DMS114 treated with DMSO at 0.1 percent for 48 hours (cell line): ENCODE measurements at regions not wholly inside any gene's neighbourhood (a gene's known extent, or its start where the extent isn't known, plus 50 kb on each side); places are given as distances from the start of the nearest gene placed in this dataset.

Experiments used
- DNase-seq: peaks from one replicate; lab custom pipeline; 2025; ENCODE audit not compliant: unreplicated experiment; lab: John Stamatoyannopoulos, UW

DNA sequence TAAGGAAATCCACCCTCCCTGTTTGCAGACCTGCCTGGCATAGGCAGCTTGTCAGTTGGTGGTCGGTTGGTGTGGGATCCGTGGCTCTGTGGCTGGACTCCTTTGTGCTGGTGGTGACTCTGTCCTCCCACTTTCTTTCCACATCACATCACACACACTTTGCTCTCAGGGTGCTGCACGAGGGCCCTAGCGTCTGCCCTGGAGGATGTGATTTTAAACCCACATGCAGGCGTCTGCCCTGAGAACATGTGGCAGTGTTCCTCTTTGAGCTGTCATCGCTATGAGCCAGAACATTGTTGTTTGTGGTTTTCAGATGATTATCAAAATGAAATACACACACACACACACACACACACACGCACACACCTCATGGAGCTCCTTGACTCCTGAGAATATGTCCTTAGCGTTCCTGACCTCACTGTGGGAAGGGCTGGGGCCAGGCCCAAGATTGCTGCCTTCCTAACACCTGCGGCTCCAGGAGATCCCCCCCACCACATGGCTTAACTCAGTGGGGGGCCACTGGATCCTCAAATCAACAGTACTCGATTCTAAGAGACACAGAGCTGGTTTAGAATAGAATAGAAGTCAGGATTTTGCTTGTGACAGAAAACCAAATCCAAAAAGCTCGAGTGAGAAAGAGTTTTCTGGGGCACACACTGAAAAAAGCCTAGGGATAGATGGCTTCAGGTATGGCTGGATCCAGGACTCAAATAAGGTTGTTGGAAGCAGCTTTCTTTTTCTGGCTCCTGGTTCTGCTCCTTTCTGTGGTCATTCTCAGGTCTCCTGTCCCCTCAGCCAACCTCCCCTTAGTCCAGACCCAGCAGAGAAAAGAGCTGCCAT is 54.8 kb downstream of the RTP5 start:
- DNase-seq: no peak

DNA sequence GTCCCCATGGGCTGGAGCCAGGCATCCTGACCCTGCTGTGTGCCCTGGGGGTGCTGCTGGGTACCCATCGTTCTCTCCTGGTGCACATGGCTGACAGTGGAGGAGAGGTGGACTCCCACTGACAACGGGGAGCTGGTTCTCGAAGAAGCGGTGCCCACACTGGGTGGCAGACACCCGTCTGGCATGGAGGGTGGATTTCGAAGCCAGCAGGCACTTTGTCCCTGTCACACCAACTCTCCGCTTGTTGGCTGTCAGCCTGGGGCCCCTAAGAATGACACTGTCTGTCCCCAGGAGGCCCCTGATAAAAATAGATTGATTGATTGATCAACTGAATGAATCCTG is 55.4 kb downstream of the RTP5 start:
- no peak for DNase-seq

DNA sequence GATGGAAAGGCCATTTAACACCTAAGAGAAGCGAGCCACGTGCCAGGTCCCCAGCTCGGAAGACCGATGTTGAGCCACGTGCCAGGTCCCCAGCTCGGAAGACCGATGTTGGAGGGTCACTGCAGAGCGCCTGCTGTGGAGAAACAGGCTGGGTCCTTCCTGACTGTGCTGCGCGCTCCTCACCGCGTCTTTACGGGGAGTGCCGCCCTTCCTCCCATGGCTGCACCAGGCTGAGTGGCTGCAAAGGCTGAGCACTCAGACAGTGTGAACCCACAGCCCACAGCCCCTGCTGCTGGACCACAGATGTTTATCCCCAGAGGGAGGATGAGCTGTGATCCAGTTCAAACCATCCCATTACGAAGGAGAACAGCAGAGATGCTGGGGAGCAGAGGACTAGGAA is 55.7 kb downstream of the RTP5 start:
- no peak for DNase-seq

DNA sequence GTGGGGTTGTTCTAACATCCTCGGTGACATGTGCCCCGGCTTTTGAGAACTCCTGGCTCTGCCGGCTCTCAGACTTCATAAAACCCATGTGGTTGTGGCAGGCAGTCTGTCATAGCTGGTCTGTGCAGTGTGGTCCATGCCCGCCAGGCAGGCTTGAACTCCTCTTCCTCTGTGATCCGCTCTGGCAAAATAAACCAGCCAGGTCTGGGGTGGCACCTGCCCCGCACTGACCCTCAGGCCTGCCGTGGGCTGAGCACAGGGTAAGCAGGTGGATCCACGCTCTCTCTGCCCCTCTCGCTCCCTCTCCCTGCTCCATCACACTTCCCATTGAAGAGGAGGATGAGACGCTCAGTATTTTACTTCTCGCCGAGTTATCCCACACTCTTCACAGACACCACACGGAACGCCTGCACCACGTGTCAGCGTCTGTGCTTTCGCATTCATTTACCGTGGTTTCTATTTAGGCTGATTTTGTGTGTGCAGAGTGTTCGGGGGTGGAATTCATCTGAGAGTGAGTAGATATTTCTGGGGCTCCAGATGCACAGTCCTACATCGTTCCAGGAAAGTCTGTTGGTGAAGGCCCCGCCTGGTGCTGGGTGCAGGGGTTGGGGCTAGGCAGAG is 56.4 kb downstream of the RTP5 start:
- no peak for DNase-seq

DNA sequence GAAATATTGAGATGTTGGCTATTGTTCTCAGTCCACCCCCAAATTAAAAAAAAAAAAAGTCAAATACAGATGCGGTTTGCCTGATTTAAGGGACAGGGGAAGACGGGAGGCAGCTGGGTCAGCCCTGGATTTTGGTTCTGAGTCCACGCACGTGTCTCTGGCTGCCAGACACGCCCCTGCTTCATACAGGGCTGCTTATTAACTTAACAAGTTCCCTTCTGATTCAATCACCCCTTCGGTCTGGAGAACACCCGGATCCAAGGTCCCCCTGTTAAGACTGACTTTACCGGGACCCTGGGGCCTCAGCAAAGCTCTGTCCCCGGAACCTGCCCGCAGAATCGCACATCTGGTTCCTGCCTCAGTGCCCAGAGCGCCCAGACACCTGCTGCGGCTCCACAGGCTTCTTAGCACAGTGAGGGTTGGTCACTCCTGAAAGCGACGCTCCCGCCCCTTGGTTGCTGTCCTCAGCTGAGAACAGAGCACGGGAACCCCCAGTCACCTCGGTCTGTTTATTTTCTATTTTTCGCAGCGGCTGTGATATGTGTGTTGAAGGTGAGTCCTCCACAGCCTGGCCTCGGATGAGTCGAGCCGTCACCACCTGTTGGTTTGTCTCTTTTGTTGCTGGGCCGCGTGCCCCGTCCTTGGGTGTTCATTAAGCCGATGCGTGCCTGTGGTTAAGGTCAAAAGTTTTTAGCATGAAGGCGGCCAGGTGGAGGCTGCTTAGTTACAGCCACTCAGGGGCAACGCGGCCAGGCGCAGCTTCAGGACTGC is 57.2 kb downstream of the RTP5 start:
- DNase-seq: no peak

DNA sequence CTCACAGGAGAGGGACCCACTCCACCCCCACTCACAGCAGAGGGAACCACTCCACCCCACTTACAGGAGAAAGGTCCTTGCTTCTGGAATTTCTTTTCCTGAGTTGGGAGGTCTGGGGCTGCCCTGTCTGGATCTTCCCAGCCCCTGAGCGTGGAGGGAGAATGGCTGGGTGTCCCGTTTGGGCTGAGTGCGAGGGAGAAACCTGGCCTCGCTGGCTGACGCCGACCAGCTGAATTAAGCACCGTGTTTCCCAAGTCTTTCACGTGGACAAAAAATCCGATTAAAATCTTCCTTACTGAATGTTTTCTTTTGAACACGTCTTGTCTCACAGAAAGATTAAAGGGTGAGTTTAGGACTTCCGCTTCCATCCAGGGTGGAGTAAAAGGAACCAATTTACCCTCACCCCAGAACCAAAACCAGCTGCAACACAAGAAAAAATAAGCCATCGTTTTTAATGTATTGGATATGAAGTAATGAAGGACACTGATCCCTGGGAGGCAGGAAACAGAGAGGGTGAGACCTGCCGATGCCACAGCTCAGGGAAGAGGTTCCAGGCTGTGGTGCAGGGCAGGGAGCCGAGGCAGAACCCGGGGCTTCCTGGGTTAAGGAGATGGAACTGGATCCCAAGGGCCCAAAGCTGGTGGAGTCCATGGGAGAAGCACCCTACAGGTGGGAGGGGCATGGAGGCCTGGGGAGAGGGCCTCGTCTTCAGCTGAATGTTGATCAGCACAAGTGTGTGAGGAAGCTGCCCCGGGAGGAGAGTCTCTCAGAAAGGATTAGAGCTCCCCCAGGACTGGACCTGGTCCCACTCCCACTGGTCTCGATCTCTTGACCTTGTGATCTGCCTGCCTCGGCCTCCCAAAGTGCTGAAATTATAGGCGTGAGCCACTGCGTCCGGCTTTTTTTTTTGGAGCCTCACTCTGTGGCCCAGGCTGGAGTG is 60.3 kb downstream of the RTP5 start:
- DNase-seq: no peak

DNA sequence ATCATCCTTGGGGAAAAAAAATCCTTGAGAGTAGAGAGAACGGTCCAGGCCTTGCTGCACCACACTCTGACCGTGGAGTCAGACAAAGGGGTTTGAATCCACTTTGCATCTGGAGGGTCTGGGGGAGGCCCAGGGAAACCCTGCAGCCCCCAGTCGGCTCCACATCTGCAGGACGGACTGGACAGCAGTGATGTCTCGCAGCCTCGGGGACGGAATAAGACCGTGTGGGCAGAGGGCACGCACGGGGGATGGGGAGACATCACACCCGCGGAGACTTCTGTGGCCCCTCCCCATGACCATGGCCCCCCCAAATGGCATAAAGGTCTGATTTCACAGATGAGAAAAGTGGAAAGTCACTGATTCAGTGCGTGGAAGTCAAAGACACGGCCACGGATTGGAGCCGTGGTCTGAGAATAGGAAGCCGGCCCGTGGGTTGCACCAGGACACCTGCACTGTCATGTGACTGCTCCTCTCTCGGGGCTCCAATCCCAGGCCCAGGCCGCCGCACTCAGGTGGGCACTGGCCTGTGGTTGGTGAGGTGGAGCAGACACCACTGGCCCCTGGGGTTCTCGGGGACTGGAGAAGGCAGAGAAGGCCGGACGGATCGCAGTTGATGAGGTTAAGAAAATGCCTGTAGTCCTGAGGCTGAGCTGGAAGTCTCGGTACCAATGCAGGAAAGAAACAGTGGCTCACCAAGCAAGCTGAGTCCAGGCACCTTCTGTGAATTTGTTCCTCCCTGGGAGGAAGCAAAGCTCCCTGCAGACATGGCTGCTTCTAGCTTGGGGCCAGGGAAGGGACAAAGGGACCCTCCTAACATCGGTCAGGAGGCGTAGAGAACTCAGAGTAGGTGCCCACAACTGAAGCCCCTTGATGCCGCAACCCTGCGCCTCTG is 61.8 kb downstream of the RTP5 start:
- DNase-seq: no peak

DNA sequence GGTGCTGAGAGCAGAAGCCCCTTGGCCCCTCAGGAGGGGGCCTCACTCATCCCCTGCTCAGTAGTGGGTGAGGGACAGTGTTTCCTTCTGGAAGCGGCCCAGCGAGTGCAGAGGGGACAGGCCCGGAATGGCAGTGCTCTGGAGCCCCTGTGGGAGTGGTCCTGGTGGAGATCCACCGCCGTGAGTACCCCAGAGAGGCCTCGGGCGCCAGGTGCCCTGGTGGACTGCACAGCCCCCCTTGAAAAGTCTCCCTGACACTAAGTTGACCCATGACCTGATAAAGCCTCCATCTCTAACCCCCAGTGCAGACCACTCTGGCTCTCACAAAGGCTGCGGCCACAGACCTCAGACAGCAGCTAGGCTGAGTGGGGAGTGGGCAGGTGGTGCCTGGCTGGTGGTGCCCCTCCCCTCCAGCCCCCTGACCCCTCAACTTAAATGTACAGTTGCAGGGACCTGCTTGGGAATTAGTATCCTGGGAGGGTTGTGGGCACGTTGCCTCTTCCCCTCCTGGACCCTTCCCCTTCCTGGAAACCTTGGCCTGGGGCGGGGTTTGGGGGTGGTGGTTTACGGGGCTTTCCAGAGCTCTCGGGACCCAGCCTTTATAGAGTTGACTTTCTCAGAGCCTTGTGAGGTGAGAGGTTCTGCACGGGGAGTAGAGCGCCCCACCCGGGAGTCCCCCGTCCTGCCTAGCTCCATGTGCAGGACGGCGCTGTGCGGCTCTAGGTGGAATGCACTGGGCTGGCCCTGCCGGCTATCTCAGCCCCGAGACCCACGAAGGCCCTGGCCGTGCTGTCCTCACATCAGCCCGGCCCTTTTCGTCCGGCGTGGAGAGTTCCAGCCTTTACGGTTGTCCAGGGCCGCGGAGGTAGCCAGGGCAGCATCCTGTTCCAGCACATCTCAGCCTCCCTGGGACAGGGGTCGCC is 62.7 kb downstream of the RTP5 start:
- DNase-seq: no peak

DNA sequence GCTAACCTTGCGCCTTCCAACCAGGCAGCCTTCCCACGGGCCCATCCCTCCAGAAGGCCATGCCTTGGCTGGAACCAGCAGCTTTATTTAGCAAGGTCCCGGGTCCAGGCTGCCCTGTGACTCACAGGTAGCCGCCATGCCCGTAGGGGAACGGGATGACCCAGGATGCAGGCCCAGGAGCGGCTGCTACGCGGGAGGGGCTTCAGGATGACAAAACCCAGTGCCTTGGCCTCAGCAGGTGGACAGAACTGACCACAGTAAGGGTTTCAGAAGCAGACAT is 63.3 kb downstream of the RTP5 start:
- DNase-seq: no peak

DNA sequence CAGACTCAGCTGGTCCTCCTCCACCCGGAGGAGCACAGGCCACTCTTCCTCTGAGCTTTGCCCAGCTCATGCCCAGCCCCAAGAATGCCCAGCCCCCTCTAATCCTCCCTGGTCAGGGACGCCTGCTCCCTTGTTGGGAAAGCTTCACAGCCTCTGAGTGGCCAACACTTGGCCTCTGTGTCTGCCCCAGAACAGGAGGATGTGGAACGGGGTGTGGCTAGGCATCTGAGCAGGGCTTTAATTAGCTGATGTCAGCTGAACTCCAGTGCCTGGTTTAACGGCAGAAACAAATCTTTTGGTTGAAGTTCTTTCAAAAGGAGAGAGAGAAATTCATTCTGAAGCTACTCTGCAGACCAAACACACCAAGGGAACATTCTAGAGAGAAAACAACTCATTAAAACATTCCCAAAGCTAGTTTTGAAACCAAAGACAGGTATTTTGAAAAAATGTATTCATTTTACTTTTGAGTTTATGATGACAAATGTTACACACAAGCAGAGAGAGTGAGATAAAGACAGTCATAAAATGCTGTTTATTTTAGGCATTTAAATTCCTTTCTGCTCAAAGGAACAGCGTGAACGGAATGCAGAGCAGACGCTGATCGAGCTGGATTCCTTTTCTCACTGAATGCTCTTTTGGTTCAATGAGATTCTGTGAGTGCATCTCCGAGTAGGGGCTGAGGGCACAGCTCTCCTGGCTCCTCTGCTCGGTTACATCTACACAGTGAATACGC is 63.8 kb downstream of the RTP5 start:
- DNase-seq: no peak

DNA sequence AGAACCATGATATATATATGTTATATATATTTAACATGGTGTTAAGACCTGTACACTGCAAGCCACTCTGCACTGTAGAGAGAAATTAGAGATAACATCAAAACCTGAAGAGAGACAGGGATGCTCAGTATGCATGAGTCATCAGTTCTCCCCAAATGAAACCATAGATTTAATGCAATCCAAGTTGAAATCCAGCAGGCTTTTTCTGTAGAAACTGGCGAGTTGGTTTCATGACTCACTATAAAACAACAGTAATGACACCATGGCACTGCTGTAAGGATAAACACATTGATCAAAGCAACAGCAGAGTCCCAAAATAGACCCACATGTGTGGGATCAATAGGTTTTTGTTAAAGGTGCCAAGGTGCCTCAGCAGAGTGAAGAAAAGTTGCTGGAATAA is 65.8 kb downstream of the RTP5 start:
- DNase-seq: no peak

DNA sequence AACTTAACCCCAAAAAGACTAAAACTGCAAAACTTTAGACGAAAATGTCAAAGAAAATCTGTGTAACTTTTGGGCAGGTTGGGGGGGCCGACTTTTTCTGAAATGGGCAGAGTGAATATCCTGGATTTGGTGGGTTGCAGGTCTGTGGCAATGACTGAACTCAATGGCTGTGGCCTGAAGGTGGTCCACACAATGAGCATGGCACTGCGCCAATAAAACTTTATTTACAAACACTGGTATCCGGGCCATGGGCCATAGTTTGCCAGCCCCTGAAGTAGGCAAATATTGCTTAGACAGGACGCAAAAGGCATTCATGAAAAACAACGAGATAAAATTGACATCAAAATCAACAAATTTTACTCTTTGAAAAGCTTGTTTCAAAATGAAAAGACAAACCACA is 66.2 kb downstream of the RTP5 start:
- no peak for DNase-seq

DNA sequence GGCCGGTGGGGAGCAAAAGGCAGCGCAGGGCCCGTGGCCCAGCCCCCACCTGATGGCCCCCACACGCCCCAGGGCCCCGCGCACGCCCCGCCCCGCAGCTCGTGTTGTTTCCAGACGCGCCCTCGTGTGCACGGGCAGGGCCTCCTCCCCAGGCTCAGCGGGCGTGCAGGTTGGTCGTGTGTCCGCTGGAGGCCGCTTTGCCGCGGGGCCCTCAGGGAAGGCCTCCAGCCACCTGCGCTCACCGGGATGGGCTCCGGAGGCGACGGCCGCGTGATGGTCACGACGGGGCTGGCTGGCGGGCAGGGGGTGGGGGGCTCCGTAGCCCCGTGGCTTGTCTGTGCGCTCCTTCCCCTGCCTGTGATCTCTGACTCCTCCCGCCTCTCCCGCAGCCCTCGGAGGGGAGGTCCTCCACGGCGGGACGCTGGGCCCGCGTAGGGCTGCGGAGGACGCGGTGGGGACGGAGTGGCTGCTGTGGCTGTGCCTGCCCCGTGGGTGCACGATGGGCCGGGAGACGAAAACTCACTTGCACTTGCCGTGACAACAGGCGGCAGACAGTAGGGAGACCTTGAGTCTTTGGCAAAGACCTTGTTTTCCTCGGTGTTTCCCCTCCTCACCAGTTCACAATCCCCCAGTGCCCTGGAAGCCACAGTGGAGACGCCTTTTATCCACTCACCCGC is 67.1 kb downstream of the RTP5 start:
- no peak for DNase-seq

DNA sequence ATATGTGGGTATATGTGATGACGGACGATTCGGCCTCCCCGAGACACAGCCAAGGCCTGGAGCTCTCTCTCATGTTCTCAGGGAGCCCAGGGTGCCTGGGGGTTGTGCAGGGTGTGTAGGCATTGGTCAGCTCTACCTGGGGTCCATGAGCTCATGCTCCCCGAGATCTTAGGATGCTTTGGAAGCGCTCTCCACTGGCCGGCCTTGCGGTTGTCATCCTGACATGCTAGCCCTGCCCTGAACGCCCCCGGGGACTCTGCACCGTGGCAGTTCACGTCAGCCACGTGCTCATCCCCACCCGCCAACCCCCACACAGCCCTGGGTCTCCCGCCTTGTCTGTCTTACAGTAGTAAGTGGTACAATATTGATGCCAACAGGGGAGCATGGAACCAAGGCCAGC is 67.8 kb downstream of the RTP5 start:
- no peak for DNase-seq

DNA sequence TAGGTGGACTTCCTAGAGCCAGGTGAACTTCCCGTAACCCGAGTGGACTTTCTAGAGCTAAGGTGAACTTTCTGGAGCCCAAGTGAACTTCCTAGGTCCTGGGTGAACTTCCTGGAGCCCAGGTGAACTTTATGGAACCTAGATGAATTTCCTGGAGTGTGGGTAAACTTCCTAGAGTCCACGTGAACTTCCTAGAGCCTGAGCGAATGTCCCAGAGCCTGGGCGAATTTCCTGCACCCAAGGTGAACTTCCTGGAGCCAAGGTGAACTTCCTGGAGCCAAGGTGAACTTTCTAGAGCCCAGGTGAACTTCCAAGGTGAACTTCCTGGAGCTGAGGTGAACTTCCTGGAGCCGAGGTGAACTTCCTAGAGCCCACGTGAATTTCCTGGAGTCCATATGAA is 70.0 kb downstream of the RTP5 start:
- DNase-seq: no peak

DNA sequence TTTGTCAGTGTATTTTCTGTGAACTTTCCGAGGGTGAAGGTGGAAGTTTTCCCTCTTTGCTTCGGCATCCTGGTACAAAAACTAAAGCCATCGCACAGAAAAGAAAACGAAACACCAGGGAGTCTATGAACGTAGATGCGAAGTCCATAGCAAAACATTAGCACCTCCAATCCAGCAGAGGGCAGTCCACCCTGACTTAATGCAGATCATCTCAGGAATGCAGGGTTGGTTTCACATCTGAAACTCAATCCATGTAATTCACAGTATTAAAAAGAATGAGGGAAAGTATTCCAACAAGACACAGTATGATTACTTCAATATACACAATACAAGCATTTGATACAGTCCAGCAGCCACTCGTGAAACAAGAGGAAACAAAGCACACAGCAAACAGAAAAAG is 70.8 kb downstream of the RTP5 start:
- no peak for DNase-seq

DNA sequence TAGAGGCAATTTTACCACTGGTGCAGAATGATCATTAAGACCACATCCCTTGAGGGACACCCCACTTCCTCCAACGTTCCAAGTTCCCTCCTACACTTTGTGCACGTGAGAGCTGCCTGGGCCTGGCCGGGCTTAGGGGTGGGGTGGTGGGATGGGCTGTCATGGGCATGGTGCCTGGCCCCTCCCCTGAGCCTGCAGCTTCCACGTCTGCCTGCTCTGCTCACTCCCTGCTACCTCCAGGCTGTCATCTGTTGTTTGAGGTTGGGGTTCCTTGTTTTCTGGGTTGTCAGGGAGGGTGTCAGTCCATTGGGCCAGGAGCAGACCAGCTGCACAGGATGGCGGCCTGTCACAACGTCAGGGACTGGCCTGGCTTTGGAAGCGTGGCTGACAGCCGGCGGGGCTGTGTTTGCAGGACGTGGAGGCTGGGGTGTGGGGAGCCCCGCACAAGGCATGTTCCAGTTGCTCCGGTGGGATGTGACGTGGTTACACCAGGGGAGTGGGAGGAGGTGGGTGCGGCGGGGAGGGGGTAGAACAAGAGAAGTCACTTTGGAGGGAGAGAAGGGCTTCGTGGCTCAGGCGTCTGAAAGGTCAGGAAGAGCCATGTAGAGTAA is 72.3 kb downstream of the RTP5 start:
- DNase-seq: no peak
